ENCODE measurements at regions not wholly inside any gene's neighbourhood (a gene's known extent, or its start where the extent isn't known, plus 50 kb on each side); places are given as distances from the start of the nearest gene placed in this dataset.

DNA sequence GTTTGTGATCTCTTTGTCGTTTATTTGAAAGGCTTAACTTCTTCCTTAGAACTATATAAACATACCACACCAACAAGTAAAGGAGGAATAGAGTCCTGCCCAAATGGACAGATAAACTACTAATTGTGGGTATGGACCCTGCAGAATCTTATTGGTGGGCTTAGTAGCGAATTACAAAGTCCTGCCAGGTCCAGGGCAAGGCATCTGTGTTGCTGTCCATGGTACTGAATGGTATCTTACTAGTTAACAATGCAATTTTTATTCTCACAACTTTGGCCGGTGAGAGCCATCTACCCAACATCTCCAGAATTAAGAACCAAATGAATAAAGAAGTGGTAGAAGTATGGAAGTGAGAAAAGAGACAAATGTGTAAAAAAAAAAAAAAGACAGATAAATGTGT, 1782.4 kb upstream of the WWC1 start:
- TF ChIP-seq CTCF (IDR thresholded peaks at IDR 0.05) (no peak), POLR2A (IDR thresholded peaks at IDR 0.05) (no peak)

Data from thyroid gland (tissue), 4 donors.